SU-DHL-6 (cell line): ENCODE measurements at regions not wholly inside any gene's neighbourhood (a gene's known extent, or its start where the extent isn't known, plus 50 kb on each side); places are given as distances from the start of the nearest gene placed in this dataset.

ENCODE experiments used
- CTCF ChIP-seq: fragments of 200-600 bp; sonication (generic); IDR thresholded peaks from one replicate; pipeline ENCODE4 v1.5.1; 2017; ENCODE audit warnings: antibody characterized with exemption, mild to moderate bottlenecking, low read length, moderate library complexity; ENCODE audit not compliant: insufficient read depth, poor library complexity, severe bottlenecking
- EZH2phosphoT487 ChIP-seq: fragments of 200-600 bp; sonication (generic), shearing (Covaris generic); conservative IDR thresholded peaks from 2 replicates; pipeline ENCODE4 v1.6.1; 2018; ENCODE audit warnings: mild to moderate bottlenecking, antibody characterized with exemption, low read length, moderate library complexity, mixed read lengths

- TF ChIP-seq CTCF (no peak), EZH2phosphoT487 (no peak)
These were observed 220.0 kb upstream of the SEMA3C start for GRCh38 chr7:81138870-81139269.
